NCI-H2081 (cell line): ENCODE measurements at regions not wholly inside any gene's neighbourhood (a gene's known extent, or its start where the extent isn't known, plus 50 kb on each side); places are given as distances from the start of the nearest gene placed in this dataset.
"Not testable (repeated sequence)": the region's sequence is repeated elsewhere in the genome, so short reads cannot be mapped to it uniquely, and the experiment has no call there.

Experiments used
- DNase-seq, 2 experiments: peaks; one replicate each; lab custom pipeline; 2025; lab: John Stamatoyannopoulos, UW

GRCh38 chr1:217039926-217040325, 316.7 kb upstream of the ESRRG start:
- no peak for DNase-seq

GRCh38 chr1:217039139-217039538, 315.9 kb upstream of the ESRRG start:
- not testable (repeated sequence) for DNase-seq

GRCh38 chr1:217036757-217037156, 313.5 kb upstream of the ESRRG start:
- no peak for DNase-seq

- no peak for DNase-seq
These were observed 309.6 kb upstream of the ESRRG start for GRCh38 chr1:217032715-217033367.

- no peak for DNase-seq
These were observed 306.3 kb upstream of the ESRRG start for GRCh38 chr1:217029281-217030157.

- DNase-seq, result no peak
These were observed 304.3 kb upstream of the ESRRG start for GRCh38 chr1:217027403-217028080.

GRCh38 chr1:217026531-217026930, 303.3 kb upstream of the ESRRG start:
- no peak for DNase-seq

- DNase-seq, result no peak
These were observed 302.2 kb upstream of the ESRRG start for GRCh38 chr1:217025381-217025780.

- DNase-seq, result no peak
These were observed 301.7 kb upstream of the ESRRG start for GRCh38 chr1:217024911-217025310.

GRCh38 chr1:217021956-217022355, 298.7 kb upstream of the ESRRG start:
- no peak for DNase-seq

GRCh38 chr1:217021400-217021799, 298.2 kb upstream of the ESRRG start:
- no peak for DNase-seq

- no peak for DNase-seq
These were observed 296.2 kb upstream of the ESRRG start for GRCh38 chr1:217019475-217019874.

- no peak for DNase-seq
These were observed 295.4 kb upstream of the ESRRG start for GRCh38 chr1:217018648-217019047.

- no peak for DNase-seq
These were observed 293.9 kb upstream of the ESRRG start for GRCh38 chr1:217017165-217017564.

GRCh38 chr1:217014066-217014465, 290.8 kb upstream of the ESRRG start:
- no peak for DNase-seq

- no peak for DNase-seq
These were observed 289.4 kb upstream of the ESRRG start for GRCh38 chr1:217012659-217013058.

- no peak for DNase-seq
These were observed 287.9 kb upstream of the ESRRG start for GRCh38 chr1:217011097-217011496.

GRCh38 chr1:217010253-217010652, 287.0 kb upstream of the ESRRG start:
- no peak for DNase-seq

GRCh38 chr1:217009376-217009775, 286.1 kb upstream of the ESRRG start:
- no peak for DNase-seq

- DNase-seq, result no peak
These were observed 281.7 kb upstream of the ESRRG start for GRCh38 chr1:217004776-217005436.

GRCh38 chr1:217003355-217003754, 280.1 kb upstream of the ESRRG start:
- no peak for DNase-seq

GRCh38 chr1:216997831-216998230, 274.6 kb upstream of the ESRRG start:
- DNase-seq, result no peak
